ENCODE measurements at regions not wholly inside any gene's neighbourhood (a gene's known extent, or its start where the extent isn't known, plus 50 kb on each side); places are given as distances from the start of the nearest gene placed in this dataset.

GRCh38 chr1:81225789-81226602, 574.7 kb upstream of the ADGRL2 start:
- TF ChIP-seq CTCF (conservative IDR thresholded peaks at IDR 0.05; ENCODE audit: low read length), result no peak
- TF ChIP-seq EZH2phosphoT487 (IDR thresholded peaks at IDR 0.05; ENCODE audit: borderline replicate concordance, low read depth, low read length), result no peak
